ENCODE measurements at regions not wholly inside any gene's neighbourhood (a gene's known extent, or its start where the extent isn't known, plus 50 kb on each side); places are given as distances from the start of the nearest gene placed in this dataset.

DNA sequence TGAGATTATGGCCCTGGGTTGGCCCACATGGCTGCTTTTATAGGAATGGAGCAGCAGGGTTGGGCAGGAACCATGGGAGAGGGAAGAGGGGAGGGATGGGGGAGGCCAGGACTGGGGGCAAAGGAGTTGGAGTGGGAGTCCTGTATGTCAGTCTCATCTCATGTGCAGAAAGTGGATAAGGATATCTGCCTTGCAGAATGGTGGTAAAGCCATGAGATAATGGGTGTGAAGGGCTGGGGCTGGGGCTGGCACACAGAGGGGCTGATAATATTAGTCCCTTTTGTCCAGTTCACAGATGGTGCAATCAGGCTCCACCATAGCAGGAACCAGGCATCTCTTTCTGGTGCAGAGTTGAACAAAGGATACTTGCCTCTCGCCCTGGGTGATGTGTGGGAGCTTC is 101.3 kb downstream of the MRM1 start:
- Histone ChIP-seq H3K27ac (ENCODE audit: low read depth, low read length) (no peak overlapping the region), H3K36me3 (ENCODE audit: insufficient read depth, low read length) (no peaks in the 10 kb centered on the region), H3K4me1 (ENCODE audit: insufficient read depth, low read length) (no peaks in the 10 kb centered on the region), H3K4me3 (ENCODE audit: low read length in 2 of 2) (no peak overlapping the region), H3K27me3 (ENCODE audit: insufficient read depth, low read length) (peaks cover 6% of the 10 kb centered on the region), H3K9me3 (ENCODE audit: control insufficient read depth in 1 of 2, low read length in 2 of 2) (no peaks in the 10 kb centered on the region)
- ChIA-PET CTCF (ENCODE audit: partially characterized antibody) (interaction anchor here (1.6 kb wide), 1 partner anchor 77 kb away, joined by 5 read pairs; no protein-coding TSS in a partner anchor), POLR2A (ENCODE audit: partially characterized antibody) (no interaction called here)
- H3K27me3 Mint-ChIP-seq = peaks cover 39 to 42% of the 10 kb centered on the region in 2 donors
- no peaks in the 10 kb centered on the region for H3K36me3 Mint-ChIP-seq
- peaks cover 0 to 8% (median 0%) of the 10 kb centered on the region in 4 donors for H3K4me1 Mint-ChIP-seq
- peaks cover 0 to 5% (median 0%) of the 10 kb centered on the region in 8 donors for H3K9me3 Mint-ChIP-seq
- intact Hi-C loops (cut with micrococcal nuclease) = no loop called here
- H3K4me3 Mint-ChIP-seq = no peak overlapping the region
- no peak for DNase-seq
- H3K27ac Mint-ChIP-seq = no peak overlapping the region

DNA sequence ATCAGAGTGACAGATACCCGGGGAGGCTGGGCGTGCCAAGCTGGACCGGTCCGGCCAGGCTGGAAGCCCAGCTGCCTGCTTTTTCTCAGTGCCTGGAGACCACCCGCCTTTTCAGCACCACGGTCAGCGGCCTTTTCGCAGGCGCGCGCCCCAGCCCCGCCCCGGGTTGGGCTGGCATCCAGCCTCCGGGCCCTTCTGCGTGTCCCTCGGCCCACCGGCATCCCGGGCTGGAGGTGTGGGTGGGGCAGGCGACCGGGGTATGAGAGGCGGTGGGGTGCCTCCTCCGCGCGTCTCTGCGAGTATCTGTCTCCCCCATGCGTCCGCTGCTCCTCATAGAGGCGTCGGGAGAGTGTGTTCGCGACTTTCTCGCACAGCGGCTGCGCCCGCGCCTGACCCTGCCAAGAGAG is 102.5 kb downstream of the MRM1 start:
- Mint-ChIP-seq H3K4me3 (no peak overlapping the region), H3K9me3 (peaks cover 0 to 5% (median 0%) of the 10 kb centered on the region in 8 donors), H3K27me3 (peaks cover 28 to 37% of the 10 kb centered on the region in 2 donors), H3K27ac (no peak overlapping the region), H3K36me3 (no peaks in the 10 kb centered on the region), H3K4me1 (peaks cover 0 to 8% (median 0%) of the 10 kb centered on the region in 4 donors)
- intact Hi-C loops (cut with micrococcal nuclease) = no loop called here
- Histone ChIP-seq H3K27ac (ENCODE audit: low read depth, low read length) (no peak overlapping the region), H3K9me3 (ENCODE audit: control insufficient read depth in 1 of 2, low read length in 2 of 2) (no peaks in the 10 kb centered on the region), H3K27me3 (ENCODE audit: insufficient read depth, low read length) (peaks cover 6% of the 10 kb centered on the region), H3K36me3 (ENCODE audit: insufficient read depth, low read length) (no peaks in the 10 kb centered on the region), H3K4me1 (ENCODE audit: insufficient read depth, low read length) (no peaks in the 10 kb centered on the region), H3K4me3 (ENCODE audit: low read length in 2 of 2) (no peak overlapping the region)
- ChIA-PET CTCF (ENCODE audit: partially characterized antibody) (interaction anchor here (1.2 to 2.4 kb wide), 3 partner anchors 20 to 79 kb away, joined by 3 to 8 read pairs (median 5); no protein-coding TSS in a partner anchor), POLR2A (ENCODE audit: partially characterized antibody) (interaction anchor here (1.0 kb wide), 1 partner anchor 30 kb away, joined by 4 read pairs; no protein-coding TSS in a partner anchor)
- DNase-seq = peak in 4 of 5 donors; percentile 30 to 49 (median 44)

DNA sequence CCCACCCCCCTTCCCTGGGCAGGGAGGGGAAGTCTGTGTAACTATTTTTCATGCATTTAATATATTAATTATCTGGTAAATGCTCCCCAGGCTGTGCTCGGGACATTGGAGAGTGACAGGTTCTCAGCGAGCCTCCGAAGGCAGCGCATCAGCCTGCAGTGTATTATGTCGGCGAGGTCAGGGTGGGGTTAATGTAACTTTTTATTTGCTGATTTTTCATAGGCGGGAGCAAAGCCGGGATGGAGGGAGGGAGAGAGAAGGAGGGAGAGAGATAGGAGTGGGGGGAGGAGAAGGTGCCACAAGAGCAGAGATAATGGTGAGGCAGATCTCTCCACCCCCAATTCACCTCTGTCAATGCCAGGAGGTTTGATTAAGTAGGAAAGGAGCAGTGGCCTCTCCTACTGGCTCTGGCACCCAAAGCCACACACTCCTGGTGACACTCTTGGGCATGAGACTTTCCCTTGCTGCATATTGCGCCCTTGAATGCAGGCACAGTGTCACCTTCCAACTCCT is 104.0 kb downstream of the MRM1 start:
- Mint-ChIP-seq H3K4me3 (no peak overlapping the region), H3K27ac (no peak overlapping the region), H3K4me1 (peaks cover 0 to 8% (median 0%) of the 10 kb centered on the region in 4 donors), H3K27me3 (peaks cover 28 to 34% of the 10 kb centered on the region in 2 donors), H3K36me3 (no peaks in the 10 kb centered on the region), H3K9me3 (peaks cover 0 to 3% (median 0%) of the 10 kb centered on the region in 8 donors)
- ChIA-PET POLR2A (ENCODE audit: partially characterized antibody) (no interaction called here), CTCF (ENCODE audit: partially characterized antibody) (interaction anchor here (1.0 to 2.9 kb wide), 8 partner anchors 13 to 342 kb away, joined by 3 to 24 read pairs (median 4); no protein-coding TSS in a partner anchor)
- Histone ChIP-seq H3K9me3 (ENCODE audit: control insufficient read depth in 1 of 2, low read length in 2 of 2) (no peaks in the 10 kb centered on the region), H3K27me3 (ENCODE audit: insufficient read depth, low read length) (peaks cover 6% of the 10 kb centered on the region), H3K4me1 (ENCODE audit: insufficient read depth, low read length) (no peaks in the 10 kb centered on the region), H3K36me3 (ENCODE audit: insufficient read depth, low read length) (no peaks in the 10 kb centered on the region), H3K4me3 (ENCODE audit: low read length in 2 of 2) (no peak overlapping the region), H3K27ac (ENCODE audit: low read depth, low read length) (no peak overlapping the region)
- DNase-seq = no peak
- intact Hi-C loops (cut with micrococcal nuclease) = no loop called here

DNA sequence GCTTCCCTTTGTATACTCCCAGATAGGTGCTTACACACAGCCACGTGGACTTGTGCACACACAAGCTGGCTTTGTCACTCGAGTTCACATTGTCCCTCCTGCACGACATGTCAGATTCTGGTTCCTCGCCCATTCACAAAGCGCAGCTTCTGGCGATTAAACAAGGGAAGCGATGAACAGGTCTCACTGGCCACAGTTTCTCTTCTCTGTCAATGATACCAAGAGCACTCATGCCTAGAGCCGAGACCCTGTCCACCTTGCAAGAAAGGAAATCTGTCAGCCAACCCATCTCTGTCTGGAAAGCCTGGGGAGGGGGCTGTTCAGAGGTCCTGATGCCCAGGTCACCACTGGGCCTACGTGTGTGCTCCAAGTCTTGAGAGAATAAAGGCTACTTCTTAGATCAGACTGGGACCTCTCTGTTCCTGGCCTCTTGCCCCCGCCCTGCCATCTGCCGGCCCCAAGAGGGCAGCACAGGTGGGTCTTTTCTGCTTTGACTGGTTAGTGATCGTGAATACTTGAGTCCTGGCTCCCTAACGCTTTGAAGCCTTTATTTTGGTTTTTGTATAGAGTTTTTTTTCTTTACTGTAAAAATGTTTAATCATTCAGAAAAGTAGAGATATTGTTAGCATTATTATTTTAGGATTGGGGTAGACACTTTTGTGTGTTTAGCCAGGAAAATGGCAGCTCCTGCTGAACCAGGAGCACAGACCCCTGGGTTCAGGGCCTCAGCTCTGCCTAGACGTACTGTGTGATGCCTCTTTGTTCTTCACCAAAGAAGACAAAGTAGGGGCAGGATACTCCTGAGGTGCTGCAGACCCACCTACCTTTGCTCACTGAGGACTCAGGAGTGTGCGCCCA is 104.7 kb downstream of the MRM1 start:
- Mint-ChIP-seq H3K36me3 (no peaks in the 10 kb centered on the region), H3K27me3 (peaks cover 22 to 30% of the 10 kb centered on the region in 2 donors), H3K4me3 (no peak overlapping the region), H3K9me3 (peaks cover 0 to 2% (median 0%) of the 10 kb centered on the region in 8 donors), H3K27ac (peak overlapping the region in 1 of 7 donors; percentile 11), H3K4me1 (peaks cover 0 to 8% (median 0%) of the 10 kb centered on the region in 4 donors)
- CTCF ChIA-PET (ENCODE audit: partially characterized antibody) = interaction anchor here (0.8 to 2.9 kb wide), 13 partner anchors 12 to 342 kb away, joined by 3 to 24 read pairs (median 4); no protein-coding TSS in a partner anchor
- POLR2A ChIA-PET (ENCODE audit: partially characterized antibody) = interaction anchor here (1.2 to 1.7 kb wide), 2 partner anchors 31 to 50 kb away, joined by 3 to 4 read pairs; no protein-coding TSS in a partner anchor
- peak; percentile 36 to 52 (median 47) for DNase-seq
- peaks cover 6% of the 10 kb centered on the region for H3K27me3 ChIP-seq (ENCODE audit: insufficient read depth, low read length)
- no peak overlapping the region for H3K27ac ChIP-seq (ENCODE audit: low read depth, low read length)
- no peak overlapping the region for H3K4me3 ChIP-seq (ENCODE audit: low read length in 2 of 2)
- H3K9me3 ChIP-seq (ENCODE audit: control insufficient read depth in 1 of 2, low read length in 2 of 2) = no peaks in the 10 kb centered on the region
- no peaks in the 10 kb centered on the region for H3K4me1 ChIP-seq (ENCODE audit: insufficient read depth, low read length)
- H3K36me3 ChIP-seq (ENCODE audit: insufficient read depth, low read length) = no peaks in the 10 kb centered on the region
- intact Hi-C loops (cut with micrococcal nuclease) = loop anchor here (1.0 kb wide), 2 partner anchors 49 to 341 kb away; no protein-coding TSS in a partner anchor

DNA sequence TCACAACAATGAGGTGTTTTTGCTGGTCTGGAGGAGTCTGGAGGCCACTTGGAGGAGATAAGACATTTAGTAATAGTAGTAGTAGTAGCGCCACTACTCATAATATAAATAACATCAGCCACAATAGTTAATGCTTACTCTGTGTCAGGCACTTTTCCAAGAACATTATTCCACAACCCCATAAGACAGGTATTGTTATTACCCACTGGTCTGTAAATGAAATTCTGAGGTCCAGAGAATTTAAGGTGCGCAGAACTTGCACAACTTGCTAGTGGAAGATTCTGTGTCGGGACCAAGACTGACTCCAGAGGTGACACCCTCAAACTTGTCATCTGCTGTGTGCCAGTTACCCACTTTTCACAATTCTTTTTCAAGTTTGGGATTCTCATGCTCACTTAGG is 106.5 kb downstream of the MRM1 start:
- Histone ChIP-seq H3K4me3 (ENCODE audit: low read length in 2 of 2) (no peak overlapping the region), H3K4me1 (ENCODE audit: insufficient read depth, low read length) (no peaks in the 10 kb centered on the region), H3K27ac (ENCODE audit: low read depth, low read length) (no peak overlapping the region), H3K36me3 (ENCODE audit: insufficient read depth, low read length) (no peaks in the 10 kb centered on the region), H3K27me3 (ENCODE audit: insufficient read depth, low read length) (no peaks in the 10 kb centered on the region), H3K9me3 (ENCODE audit: control insufficient read depth in 1 of 2, low read length in 2 of 2) (no peaks in the 10 kb centered on the region)
- peaks cover 13 to 18% of the 10 kb centered on the region in 2 donors for H3K27me3 Mint-ChIP-seq
- H3K9me3 Mint-ChIP-seq = peaks cover 0 to 2% (median 0%) of the 10 kb centered on the region in 8 donors
- ChIA-PET POLR2A (ENCODE audit: partially characterized antibody) (interaction anchor here (1.7 kb wide), 1 partner anchor 33 kb away, joined by 4 read pairs; no protein-coding TSS in a partner anchor), CTCF (ENCODE audit: partially characterized antibody) (interaction anchor here (1.0 to 2.9 kb wide), 3 partner anchors 48 to 52 kb away, joined by 3 to 15 read pairs (median 5); no protein-coding TSS in a partner anchor)
- no peak overlapping the region for H3K27ac Mint-ChIP-seq
- DNase-seq = no peak
- H3K4me3 Mint-ChIP-seq = no peak overlapping the region
- H3K36me3 Mint-ChIP-seq = no peaks in the 10 kb centered on the region
- H3K4me1 Mint-ChIP-seq = peaks cover 0 to 8% (median 0%) of the 10 kb centered on the region in 4 donors
- intact Hi-C loops (cut with micrococcal nuclease) = no loop called here

DNA sequence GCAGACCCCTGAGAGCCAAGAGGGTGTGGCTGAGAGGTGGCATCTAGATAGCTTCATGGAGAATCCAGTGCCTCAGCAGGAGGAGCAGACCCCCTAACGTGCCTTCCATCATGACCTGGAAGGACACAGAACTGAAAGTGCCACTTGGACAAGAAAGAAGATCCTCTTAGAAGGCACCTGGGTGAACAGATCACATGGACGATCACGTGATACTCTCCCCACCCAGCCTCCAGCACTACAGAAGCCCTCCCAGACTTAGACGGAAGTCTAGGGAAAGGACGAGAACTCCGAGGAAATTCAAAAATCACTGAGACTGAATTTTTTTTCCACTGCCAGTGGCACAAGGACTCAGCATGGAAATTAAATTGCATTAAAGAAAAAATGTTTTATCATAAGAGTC is 113.4 kb downstream of the MRM1 start:
- Histone ChIP-seq H3K4me3 (ENCODE audit: low read length in 2 of 2) (no peak overlapping the region), H3K36me3 (ENCODE audit: insufficient read depth, low read length) (no peaks in the 10 kb centered on the region), H3K4me1 (ENCODE audit: insufficient read depth, low read length) (no peaks in the 10 kb centered on the region), H3K27me3 (ENCODE audit: insufficient read depth, low read length) (no peaks in the 10 kb centered on the region), H3K27ac (ENCODE audit: low read depth, low read length) (no peak overlapping the region), H3K9me3 (ENCODE audit: control insufficient read depth in 1 of 2, low read length in 2 of 2) (no peaks in the 10 kb centered on the region)
- ChIA-PET POLR2A (ENCODE audit: partially characterized antibody) (no interaction called here), CTCF (ENCODE audit: partially characterized antibody) (no interaction called here)
- no peaks in the 10 kb centered on the region for H3K9me3 Mint-ChIP-seq
- no peak for DNase-seq
- H3K4me3 Mint-ChIP-seq = no peak overlapping the region
- no peaks in the 10 kb centered on the region for H3K4me1 Mint-ChIP-seq
- H3K36me3 Mint-ChIP-seq = no peaks in the 10 kb centered on the region
- peaks cover 0 to 3% of the 10 kb centered on the region in 2 donors for H3K27me3 Mint-ChIP-seq
- H3K27ac Mint-ChIP-seq = peak overlapping the region in 1 of 7 donors; percentile 17
- intact Hi-C loops (cut with micrococcal nuclease) = no loop called here

DNA sequence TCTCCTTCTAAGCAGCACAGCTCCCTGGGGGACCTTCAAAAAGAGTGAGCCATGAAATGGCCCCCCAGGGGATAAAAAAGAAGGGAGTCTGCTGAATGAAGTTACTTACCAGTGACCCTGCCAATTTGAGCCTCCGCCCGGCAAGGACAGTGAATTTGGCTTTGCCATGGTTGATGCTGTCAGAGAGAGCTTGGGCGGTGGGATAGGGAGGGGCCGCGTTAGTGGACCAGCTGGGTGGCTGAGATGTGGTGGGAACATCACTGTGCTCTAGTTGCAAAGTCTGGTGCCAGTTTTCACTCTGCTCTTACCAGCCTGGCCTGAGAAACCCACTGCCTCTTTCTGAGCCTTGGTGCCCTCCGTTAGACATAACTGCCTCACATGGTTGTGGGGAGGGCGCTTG is 114.6 kb downstream of the MRM1 start:
- POLR2A ChIA-PET (ENCODE audit: partially characterized antibody) = no interaction called here
- Histone ChIP-seq H3K36me3 (ENCODE audit: insufficient read depth, low read length) (no peaks in the 10 kb centered on the region), H3K9me3 (ENCODE audit: control insufficient read depth in 1 of 2, low read length in 2 of 2) (no peaks in the 10 kb centered on the region), H3K4me3 (ENCODE audit: low read length in 2 of 2) (no peak overlapping the region), H3K27me3 (ENCODE audit: insufficient read depth, low read length) (no peaks in the 10 kb centered on the region), H3K27ac (ENCODE audit: low read depth, low read length) (no peak overlapping the region), H3K4me1 (ENCODE audit: insufficient read depth, low read length) (peaks cover under 1% of the 10 kb centered on the region)
- Mint-ChIP-seq H3K27ac (no peak overlapping the region), H3K4me3 (no peak overlapping the region), H3K4me1 (peaks cover 0 to 5% (median 3%) of the 10 kb centered on the region in 4 donors), H3K36me3 (no peaks in the 10 kb centered on the region), H3K27me3 (peaks cover 0 to 3% of the 10 kb centered on the region in 2 donors), H3K9me3 (no peaks in the 10 kb centered on the region)
- intact Hi-C loops (cut with micrococcal nuclease) = no loop called here
- CTCF ChIA-PET (ENCODE audit: partially characterized antibody) = no interaction called here
- DNase-seq = no peak

All from CD4-positive, alpha-beta memory T cell (primary cell).